GM19099 (cell line): ENCODE measurements at regions not wholly inside any gene's neighbourhood (a gene's known extent, or its start where the extent isn't known, plus 50 kb on each side); places are given as distances from the start of the nearest gene placed in this dataset.
A peak's percentile ranks its signal among the peaks of the same experiment; 100 is the strongest.

Experiments
- POLR2A ChIP-seq: IDR thresholded peaks from 3 replicates; pipeline ENCODE4 v1.6.1; 2011; ENCODE audit warnings: low read depth; ENCODE audit not compliant: insufficient read length; ENCODE audit errors: extremely low read depth

- no peak for TF ChIP-seq POLR2A
Measured at GRCh38 chr2:47274054-47274782, 94.9 kb upstream of the EPCAM start.

- no peak for TF ChIP-seq POLR2A
Measured at GRCh38 chr2:47272905-47273758, 96.0 kb upstream of the EPCAM start.

- peak; percentile 27 for TF ChIP-seq POLR2A
Measured at GRCh38 chr2:47272031-47272864, 95.9 kb upstream of the CALM2 start.

GRCh38 chr2:47271054-47272000, 95.0 kb upstream of the CALM2 start:
- TF ChIP-seq POLR2A, result no peak

GRCh38 chr2:47270421-47270820, 94.1 kb upstream of the CALM2 start:
- no peak for TF ChIP-seq POLR2A

GRCh38 chr2:47269316-47270232, 93.3 kb upstream of the CALM2 start:
- TF ChIP-seq POLR2A, result no peak

GRCh38 chr2:47267711-47268086, 91.4 kb upstream of the CALM2 start:
- TF ChIP-seq POLR2A, result no peak

GRCh38 chr2:47266939-47267710, 90.8 kb upstream of the CALM2 start:
- no peak for TF ChIP-seq POLR2A

GRCh38 chr2:47265751-47266231, 89.5 kb upstream of the CALM2 start:
- TF ChIP-seq POLR2A, result no peak

GRCh38 chr2:47265158-47265557, 88.8 kb upstream of the CALM2 start:
- TF ChIP-seq POLR2A, result no peak

- TF ChIP-seq POLR2A, result no peak
Measured at GRCh38 chr2:47264686-47265085, 88.4 kb upstream of the CALM2 start.

GRCh38 chr2:47264143-47264542, 87.8 kb upstream of the CALM2 start:
- TF ChIP-seq POLR2A, result no peak
